CD14-positive monocyte (primary cell): ENCODE measurements at regions not wholly inside any gene's neighbourhood (a gene's known extent, or its start where the extent isn't known, plus 50 kb on each side); places are given as distances from the start of the nearest gene placed in this dataset.

ENCODE experiments used
- DNase-seq, 3 donors: peaks; one replicate each; pipeline ENCODE4 v3.0.0-alpha.2; 2011 to 2022
- H2AFZ ChIP-seq: 2 replicates; pipeline ENCODE4 v1.6.0; 2012; ENCODE audit warnings: mild to moderate bottlenecking, low read depth, low read length, inconsistent platforms; ENCODE audit not compliant: insufficient read depth, poor library complexity, severe bottlenecking
- H3K27ac ChIP-seq, 2 donors: 1 replicate in 1 of 2; 2 replicates in 1 of 2; pipeline ENCODE4 v1.5.1; 2012 to 2013; ENCODE audit warnings: low read length in 2 of 2, control low read depth in 1 of 2, inconsistent platforms in 1 of 2, low read depth in 1 of 2, mild to moderate bottlenecking in 1 of 2
- H3K27me3 ChIP-seq, 2 donors: one replicate each; pipeline versions ENCODE4 v1.6.0 to v1.6.1; 2011 to 2013; ENCODE audit warnings: low read length in 2 of 2; ENCODE audit not compliant: control insufficient read depth in 2 of 2, insufficient read depth in 2 of 2
- H3K36me3 ChIP-seq, 2 donors: replicated peaks in 1 of 2; 1 replicate in 1 of 2; 2 replicates in 1 of 2; pipeline versions ENCODE4 v1.5.1 to v1.6.1; 2012 to 2013; ENCODE audit warnings: low read length in 2 of 2, control low read depth in 1 of 2, inconsistent platforms in 1 of 2, mild to moderate bottlenecking in 1 of 2; ENCODE audit not compliant: insufficient read depth in 2 of 2, control insufficient read depth in 1 of 2
- H3K4me1 ChIP-seq, 2 donors: 1 replicate in 1 of 2; 2 replicates in 1 of 2; pipeline versions ENCODE4 v1.5.1 to v1.6.1; 2012 to 2013; ENCODE audit warnings: low read length in 2 of 2, control low read depth in 1 of 2, inconsistent platforms in 1 of 2, mild to moderate bottlenecking in 1 of 2, moderate library complexity in 1 of 2; ENCODE audit not compliant: insufficient read depth in 2 of 2, control insufficient read depth in 1 of 2
- H3K4me2 ChIP-seq: replicated peaks from 2 replicates; pipeline ENCODE3; 2012; ENCODE audit warnings: low read length, moderate library complexity, mild to moderate bottlenecking; ENCODE audit not compliant: poor library complexity, severe bottlenecking; ENCODE audit errors: extremely low read depth
- H3K4me3 ChIP-seq, 3 experiments: fragments of 200-600 bp in 1 of 3; sonication (generic) in 1 of 3; replicated peaks in 1 of 3; 1 replicate in 2 of 3; 2 replicates in 1 of 3; pipeline ENCODE4 v1.5.1; 2011 to 2013; ENCODE audit warnings: low read length in 3 of 3, mild to moderate bottlenecking in 3 of 3, control low read depth in 2 of 3, low read depth in 2 of 3, inconsistent platforms in 1 of 3, moderate library complexity in 1 of 3
- H3K79me2 ChIP-seq: 2 replicates; pipeline ENCODE4 v1.6.0; 2012; ENCODE audit warnings: mild to moderate bottlenecking, control low read depth, inconsistent platforms, low read length, moderate library complexity; ENCODE audit not compliant: insufficient read depth
- H3K9ac ChIP-seq: 2 replicates; pipeline ENCODE4 v1.6.0; 2017; ENCODE audit warnings: low read length, mild to moderate bottlenecking; ENCODE audit not compliant: insufficient read depth, poor library complexity, severe bottlenecking
- H3K9me3 ChIP-seq, 2 donors: replicated peaks in 1 of 2; 1 replicate in 1 of 2; 2 replicates in 1 of 2; pipeline versions ENCODE4 v1.5.1 to v1.6.1; 2012 to 2013; ENCODE audit warnings: low read length in 2 of 2, control low read depth in 1 of 2; ENCODE audit not compliant: control insufficient read depth in 1 of 2, insufficient read depth in 1 of 2
- H4K20me1 ChIP-seq: 2 replicates; pipeline ENCODE4 v1.6.0; 2012; ENCODE audit warnings: mild to moderate bottlenecking, low read length, control low read depth, moderate library complexity; ENCODE audit not compliant: insufficient read depth
- H3K27ac Mint-ChIP-seq, 7 donors: one replicate each; pipeline ENCODE4 v1.8.0; 2020; ENCODE audit warnings: mild to moderate bottlenecking in 7 of 7, mixed read lengths in 7 of 7, moderate library complexity in 6 of 7, inconsistent platforms in 2 of 7
- H3K27me3 Mint-ChIP-seq, 3 donors: one replicate each; pipeline ENCODE4 v1.8.0; 2021 to 2022; ENCODE audit warnings: low read depth in 3 of 3, mild to moderate bottlenecking in 3 of 3, mixed read lengths in 3 of 3, moderate library complexity in 3 of 3, inconsistent platforms in 1 of 3
- H3K36me3 Mint-ChIP-seq, 2 donors: one replicate each; pipeline ENCODE4 v1.8.0; 2020; ENCODE audit warnings: mixed read lengths in 2 of 2, inconsistent platforms in 1 of 2, mild to moderate bottlenecking in 1 of 2
- H3K4me1 Mint-ChIP-seq: one replicate; pipeline ENCODE4 v1.8.0; 2020; ENCODE audit warnings: mild to moderate bottlenecking, mixed read lengths
- H3K4me3 Mint-ChIP-seq, 2 donors: one replicate each; pipeline ENCODE4 v1.8.0; 2020; ENCODE audit warnings: mild to moderate bottlenecking in 2 of 2, mixed read lengths in 2 of 2, moderate library complexity in 1 of 2
- H3K9me3 Mint-ChIP-seq, 7 donors: one replicate each; pipeline ENCODE4 v1.8.0; 2020 to 2022; ENCODE audit warnings: mixed read lengths in 7 of 7, mild to moderate bottlenecking in 6 of 7, moderate library complexity in 6 of 7, inconsistent platforms in 2 of 7
- WGBS: methylation state at CpG from one replicate; pipeline ENCODE4 v1.1.5; 2013; ENCODE audit warnings: missing lambda C conversion rate; ENCODE audit not compliant: insufficient coverage; 5-methylcytosine and 5-hydroxymethylcytosine counted together
- intact Hi-C, 2 donors: fragments of 100-400 bp; cut with micrococcal nuclease; formaldehyde crosslinking; loops; one replicate each; pipeline versions ENCODE4 v1.15.0 to v1.15.1; 2023
- TF ChIP-seq, protein P1 (sequence below): fragments of 200-600 bp; IDR thresholded peaks from one replicate; pipeline ENCODE4 v1.8.0; 2022; ENCODE audit warnings: antibody characterized with exemption, mild to moderate bottlenecking

DNA sequence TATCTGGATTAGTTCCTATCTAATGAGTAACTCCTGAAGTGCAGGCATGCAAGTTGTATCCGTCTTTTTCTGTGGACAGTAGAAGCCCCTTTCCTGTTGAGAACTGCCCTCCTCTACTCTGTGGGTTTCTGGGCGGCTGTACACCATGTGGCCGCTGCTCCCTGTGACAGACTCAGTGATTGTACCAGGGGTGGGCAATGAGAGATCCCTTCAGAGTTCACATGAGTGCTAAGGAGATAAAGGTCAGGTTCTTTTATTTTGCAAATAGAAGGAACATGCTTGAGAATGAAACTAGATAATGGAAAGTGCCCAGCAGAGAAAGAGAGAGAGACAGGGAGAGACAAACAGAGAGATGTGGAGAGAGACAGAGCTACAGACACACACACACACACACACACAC, 76.4 kb upstream of the TAPT1 start:
- H3K27me3 ChIP-seq: no peaks in the 10 kb centered on the region
- H3K36me3 ChIP-seq: no peaks in the 10 kb centered on the region
- H3K4me2 ChIP-seq: no peak overlapping the region
- no peaks in the 10 kb centered on the region for H3K9me3 ChIP-seq
- no peak overlapping the region for H2AFZ ChIP-seq
- H3K79me2 ChIP-seq: no peaks in the 10 kb centered on the region
- no peak overlapping the region for H3K4me3 Mint-ChIP-seq
- DNase-seq: no peak
- no peak overlapping the region for H3K27ac Mint-ChIP-seq
- no peak overlapping the region for H3K9ac ChIP-seq
- no peak overlapping the region for H3K4me3 ChIP-seq
- intact Hi-C loops: no loop called here
- no peaks in the 10 kb centered on the region for H3K36me3 Mint-ChIP-seq
- TF ChIP-seq, protein P1, sequence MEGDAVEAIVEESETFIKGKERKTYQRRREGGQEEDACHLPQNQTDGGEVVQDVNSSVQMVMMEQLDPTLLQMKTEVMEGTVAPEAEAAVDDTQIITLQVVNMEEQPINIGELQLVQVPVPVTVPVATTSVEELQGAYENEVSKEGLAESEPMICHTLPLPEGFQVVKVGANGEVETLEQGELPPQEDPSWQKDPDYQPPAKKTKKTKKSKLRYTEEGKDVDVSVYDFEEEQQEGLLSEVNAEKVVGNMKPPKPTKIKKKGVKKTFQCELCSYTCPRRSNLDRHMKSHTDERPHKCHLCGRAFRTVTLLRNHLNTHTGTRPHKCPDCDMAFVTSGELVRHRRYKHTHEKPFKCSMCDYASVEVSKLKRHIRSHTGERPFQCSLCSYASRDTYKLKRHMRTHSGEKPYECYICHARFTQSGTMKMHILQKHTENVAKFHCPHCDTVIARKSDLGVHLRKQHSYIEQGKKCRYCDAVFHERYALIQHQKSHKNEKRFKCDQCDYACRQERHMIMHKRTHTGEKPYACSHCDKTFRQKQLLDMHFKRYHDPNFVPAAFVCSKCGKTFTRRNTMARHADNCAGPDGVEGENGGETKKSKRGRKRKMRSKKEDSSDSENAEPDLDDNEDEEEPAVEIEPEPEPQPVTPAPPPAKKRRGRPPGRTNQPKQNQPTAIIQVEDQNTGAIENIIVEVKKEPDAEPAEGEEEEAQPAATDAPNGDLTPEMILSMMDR: no peak
- H3K9me3 Mint-ChIP-seq: peaks cover 0 to 2% (median 0%) of the 10 kb centered on the region in 7 donors
- no peak overlapping the region for H3K27ac ChIP-seq
- H4K20me1 ChIP-seq: no peaks in the 10 kb centered on the region
- no peaks in the 10 kb centered on the region for H3K4me1 ChIP-seq
- no peaks in the 10 kb centered on the region for H3K27me3 Mint-ChIP-seq
- H3K4me1 Mint-ChIP-seq: no peaks in the 10 kb centered on the region
- WGBS: 100% methylated on average over 2 of the region's 3 CpGs

GRCh38 chr4:16297003-16297402, 70.7 kb upstream of the TAPT1 start:
- Histone ChIP-seq H3K79me2 (no peaks in the 10 kb centered on the region), H2AFZ (no peak overlapping the region), H3K4me3 (no peak overlapping the region), H3K4me2 (no peak overlapping the region), H3K27ac (no peak overlapping the region), H3K4me1 (no peaks in the 10 kb centered on the region), H3K27me3 (no peaks in the 10 kb centered on the region), H4K20me1 (no peaks in the 10 kb centered on the region), H3K36me3 (no peaks in the 10 kb centered on the region), H3K9me3 (no peaks in the 10 kb centered on the region), H3K9ac (no peak overlapping the region)
- no peaks in the 10 kb centered on the region for H3K4me1 Mint-ChIP-seq
- no peak overlapping the region for H3K27ac Mint-ChIP-seq
- WGBS: no CpG with 5 or more reads among the region's 1 CpG
- H3K36me3 Mint-ChIP-seq: no peaks in the 10 kb centered on the region
- H3K4me3 Mint-ChIP-seq: no peak overlapping the region
- intact Hi-C loops: loop anchor here in 1 of 2 donors (10.0 kb wide), 1 partner anchor 1178 kb away; no protein-coding TSS in a partner anchor
- DNase-seq: no peak
- peaks cover 0 to 2% (median 0%) of the 10 kb centered on the region in 7 donors for H3K9me3 Mint-ChIP-seq
- peaks cover 2 to 3% (median 3%) of the 10 kb centered on the region in 3 donors for H3K27me3 Mint-ChIP-seq
- TF ChIP-seq, protein P1: no peak
